GM12872 (cell line): ENCODE measurements at regions not wholly inside any gene's neighbourhood (a gene's known extent, or its start where the extent isn't known, plus 50 kb on each side); places are given as distances from the start of the nearest gene placed in this dataset.

ENCODE experiments used
- TF ChIP-seq, protein P1 (sequence below): IDR thresholded peaks from 3 replicates; pipeline ENCODE4 v1.5.1; 2011; ENCODE audit warnings: low read depth, mild to moderate bottlenecking, low read length, moderate library complexity; ENCODE audit not compliant: insufficient read depth

- TF ChIP-seq, protein P1, sequence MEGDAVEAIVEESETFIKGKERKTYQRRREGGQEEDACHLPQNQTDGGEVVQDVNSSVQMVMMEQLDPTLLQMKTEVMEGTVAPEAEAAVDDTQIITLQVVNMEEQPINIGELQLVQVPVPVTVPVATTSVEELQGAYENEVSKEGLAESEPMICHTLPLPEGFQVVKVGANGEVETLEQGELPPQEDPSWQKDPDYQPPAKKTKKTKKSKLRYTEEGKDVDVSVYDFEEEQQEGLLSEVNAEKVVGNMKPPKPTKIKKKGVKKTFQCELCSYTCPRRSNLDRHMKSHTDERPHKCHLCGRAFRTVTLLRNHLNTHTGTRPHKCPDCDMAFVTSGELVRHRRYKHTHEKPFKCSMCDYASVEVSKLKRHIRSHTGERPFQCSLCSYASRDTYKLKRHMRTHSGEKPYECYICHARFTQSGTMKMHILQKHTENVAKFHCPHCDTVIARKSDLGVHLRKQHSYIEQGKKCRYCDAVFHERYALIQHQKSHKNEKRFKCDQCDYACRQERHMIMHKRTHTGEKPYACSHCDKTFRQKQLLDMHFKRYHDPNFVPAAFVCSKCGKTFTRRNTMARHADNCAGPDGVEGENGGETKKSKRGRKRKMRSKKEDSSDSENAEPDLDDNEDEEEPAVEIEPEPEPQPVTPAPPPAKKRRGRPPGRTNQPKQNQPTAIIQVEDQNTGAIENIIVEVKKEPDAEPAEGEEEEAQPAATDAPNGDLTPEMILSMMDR: 0 out of 3 replicates have a peak, but pooled peaks have one; percentile 2
These were observed 276.8 kb downstream of the OLFM4 start for GRCh38 chr13:53305419-53305818.

- TF ChIP-seq, protein P1: no peak
These were observed 282.2 kb downstream of the OLFM4 start for GRCh38 chr13:53310786-53311185.

DNA sequence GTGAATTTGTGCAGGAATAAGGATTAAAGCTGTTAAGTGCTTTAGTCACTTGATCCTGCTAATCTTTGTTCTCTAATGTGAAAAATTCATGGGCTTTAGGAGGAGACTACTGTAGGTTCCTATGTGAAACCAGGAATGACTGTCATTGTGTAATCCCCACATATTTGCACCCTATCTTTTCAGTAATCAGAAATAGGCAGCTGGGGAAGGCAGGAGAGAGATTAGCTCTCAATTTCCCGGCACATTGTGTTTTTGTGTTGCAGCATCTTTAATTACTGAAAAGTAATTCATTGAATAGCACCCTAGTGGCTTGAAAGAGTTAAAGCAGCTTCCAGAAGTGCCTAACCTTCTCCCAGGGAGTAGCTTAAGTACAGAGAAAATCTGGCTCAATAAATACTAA lies 282.9 kb downstream of the OLFM4 start:
- TF ChIP-seq, protein P1: no peak

- TF ChIP-seq, protein P1: no peak
These were observed 292.7 kb downstream of the OLFM4 start for GRCh38 chr13:53321296-53321801.

- TF ChIP-seq, protein P1: no peak
These were observed 296.0 kb downstream of the OLFM4 start for GRCh38 chr13:53324656-53325055.

DNA sequence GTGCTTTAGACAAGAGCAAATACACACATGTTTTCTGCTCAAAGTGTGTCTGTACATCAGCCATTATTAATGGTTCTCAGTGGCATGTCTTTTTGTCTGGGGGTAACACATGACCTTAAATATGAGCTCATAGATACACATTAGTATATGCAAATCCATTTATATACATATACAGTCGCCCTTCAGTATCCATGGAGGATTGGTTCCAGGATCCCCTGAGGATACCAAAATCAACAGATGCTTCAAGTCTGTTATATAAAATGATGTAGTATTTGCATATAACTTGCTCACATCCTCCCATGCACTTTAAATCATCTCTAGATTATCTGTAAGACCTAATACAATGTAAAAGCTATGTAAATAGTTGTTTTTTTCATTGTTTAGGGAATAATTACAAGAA lies 298.1 kb downstream of the OLFM4 start:
- TF ChIP-seq, protein P1: no peak

- TF ChIP-seq, protein P1: no peak
These were observed 299.2 kb downstream of the OLFM4 start for GRCh38 chr13:53327680-53328315.
